Lung (tissue), 11 donors: ENCODE measurements at regions not wholly inside any gene's neighbourhood (a gene's known extent, or its start where the extent isn't known, plus 50 kb on each side); places are given as distances from the start of the nearest gene placed in this dataset.
A peak's percentile ranks its signal among the peaks of the same experiment; 100 is the strongest.
"Not testable (repeated sequence)": the region's sequence is repeated elsewhere in the genome, so short reads cannot be mapped to it uniquely, and the experiment has no call there.

Experiments
- ATAC-seq: fragments of 200-7000 bp; cut with Tn5 transposase; one replicate; pipeline ENCODE4 v1.9.1; 2020; ENCODE audit warnings: moderate number of reproducible peaks; ENCODE audit not compliant: insufficient read depth, low FRiP score
- DNase-seq, 3 donors: peaks; one replicate each; pipeline ENCODE4 v3.0.0-alpha.2; 2013 to 2017
- H3K27ac ChIP-seq, 2 donors: one replicate each; pipeline ENCODE4 v1.5.1; 2013; ENCODE audit warnings: mild to moderate bottlenecking in 2 of 2, moderate library complexity in 2 of 2, control low read depth in 1 of 2, inconsistent platforms in 1 of 2, low read depth in 1 of 2, low read length in 1 of 2
- H3K27me3 ChIP-seq, 3 donors: one replicate each; pipeline ENCODE4 v1.5.1; 2013; ENCODE audit warnings: low read length in 2 of 3; ENCODE audit not compliant: control insufficient read depth in 3 of 3, insufficient read depth in 3 of 3
- H3K36me3 ChIP-seq, 4 donors: one replicate each; pipeline ENCODE4 v1.5.1; 2013; ENCODE audit warnings: low read length in 4 of 4, mild to moderate bottlenecking in 1 of 4, moderate library complexity in 1 of 4; ENCODE audit not compliant: control insufficient read depth in 4 of 4, insufficient read depth in 4 of 4
- H3K4me1 ChIP-seq, 5 donors: one replicate each; pipeline ENCODE4 v1.5.1; 2013; ENCODE audit warnings: low read length in 5 of 5, mild to moderate bottlenecking in 2 of 5, moderate library complexity in 1 of 5; ENCODE audit not compliant: control insufficient read depth in 5 of 5, insufficient read depth in 5 of 5
- H3K4me3 ChIP-seq: one replicate; pipeline ENCODE4 v1.5.1; 2013; ENCODE audit warnings: mild to moderate bottlenecking, control low read depth, moderate library complexity
- H3K9ac ChIP-seq, 2 donors: one replicate each; pipeline ENCODE4 v1.5.1; 2013; ENCODE audit warnings: low read length in 2 of 2, control low read depth in 1 of 2; ENCODE audit not compliant: insufficient read depth in 1 of 2
- H3K9me3 ChIP-seq, 4 donors: one replicate each; pipeline ENCODE4 v1.5.1; 2013; ENCODE audit warnings: low read length in 3 of 4, mild to moderate bottlenecking in 1 of 4, moderate library complexity in 1 of 4; ENCODE audit not compliant: control insufficient read depth in 4 of 4, insufficient read depth in 3 of 4
- CTCF ChIP-seq: IDR thresholded peaks from 2 replicates; pipeline ENCODE4 v1.5.1; 2012; ENCODE audit warnings: mild to moderate bottlenecking; ENCODE audit errors: control extremely low read depth, extremely low read depth
- WGBS, 2 donors: extraction: QIAGEN DNeasy Blood & Tissue Kit; methylation state at CpG; one replicate each; pipeline ENCODE4 v1.1.7; 2013; 5-methylcytosine and 5-hydroxymethylcytosine counted together
- donor health status: control.
- donor health status: control.
- donor health status: Bipolar disorder and iron deficiency.
- donor health status: healthy.
- donor health status: DM: yes; HTN: yes; CAD: no.

DNA sequence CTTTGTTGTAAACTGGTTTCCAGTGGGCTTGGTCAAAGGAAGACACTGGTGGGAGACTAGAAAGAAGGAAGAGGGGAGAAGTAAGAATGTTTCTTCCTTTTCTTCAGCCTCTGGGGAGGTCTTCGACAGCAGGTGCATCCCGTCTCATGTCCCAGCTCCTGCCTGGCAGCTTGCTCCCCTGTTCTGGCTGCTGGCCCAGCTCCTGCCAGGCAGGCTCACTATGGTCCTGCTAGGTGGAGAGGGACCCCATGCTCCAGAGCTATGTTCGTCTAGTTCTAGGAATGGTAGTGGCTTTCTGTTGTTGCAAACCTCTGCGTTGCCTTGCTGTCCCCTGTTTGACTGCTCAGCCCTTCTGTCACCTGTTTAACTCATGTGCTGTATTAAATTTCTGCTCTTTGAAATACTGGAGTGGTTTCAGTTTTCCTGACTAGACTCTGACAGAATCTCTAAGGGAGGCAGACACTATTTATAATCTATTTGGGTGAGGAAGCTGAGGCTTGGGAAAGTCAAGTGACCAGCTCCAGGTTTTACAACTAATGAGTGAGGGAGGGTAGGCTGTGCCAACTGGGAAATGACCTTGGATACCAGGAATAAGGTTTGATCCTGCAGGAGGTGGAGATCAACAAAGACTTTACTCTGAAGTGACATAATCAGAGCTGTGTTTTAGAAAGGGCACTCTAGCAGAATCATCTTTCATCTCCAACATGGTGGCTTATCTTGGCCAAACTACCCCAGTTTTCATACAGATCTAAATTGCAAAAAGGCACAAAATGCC, 94.7 kb upstream of the DDHD1 start:
- Histone ChIP-seq H3K9me3 (peaks cover 0 to 2% (median 0%) of the 10 kb centered on the region in 4 donors), H3K4me3 (no peak overlapping the region), H3K36me3 (no peaks in the 10 kb centered on the region), H3K27me3 (no peaks in the 10 kb centered on the region), H3K9ac (no peak overlapping the region), H3K27ac (no peak overlapping the region), H3K4me1 (no peaks in the 10 kb centered on the region)
- ATAC-seq (no peak), DNase-seq (no peak)
- TF ChIP-seq CTCF: no peak
- WGBS, 2 donors: 75 to 92% methylated on average over 4 of the region's 4 CpGs

- H3K4me1 ChIP-seq, H3K9me3 ChIP-seq, H3K36me3 ChIP-seq, DNase-seq, H3K27me3 ChIP-seq, H3K9ac ChIP-seq, ATAC-seq, H3K27ac ChIP-seq, H3K4me3 ChIP-seq: not testable (repeated sequence)
- 99 to 100% methylated on average over 3 of the region's 3 CpGs for WGBS, 2 donors
Observed at GRCh38 chr14:53242898-53243297, 89.8 kb upstream of the DDHD1 start.

GRCh38 chr14:53237488-53237887, 84.4 kb upstream of the DDHD1 start:
- no peaks in the 10 kb centered on the region for H3K27me3 ChIP-seq
- TF ChIP-seq CTCF: no peak
- DNase-seq: peak in 1 of 3 donors; percentile 15
- H3K4me3 ChIP-seq: no peak overlapping the region
- no peaks in the 10 kb centered on the region for H3K36me3 ChIP-seq
- ATAC-seq: no peak
- no peaks in the 10 kb centered on the region for H3K4me1 ChIP-seq
- 42 to 59% methylated on average over 1 of the region's 1 CpG for WGBS, 2 donors
- H3K9me3 ChIP-seq: no peaks in the 10 kb centered on the region
- no peak overlapping the region for H3K9ac ChIP-seq
- peak overlapping the region in 1 of 2 donors; percentile 16 for H3K27ac ChIP-seq

DNA sequence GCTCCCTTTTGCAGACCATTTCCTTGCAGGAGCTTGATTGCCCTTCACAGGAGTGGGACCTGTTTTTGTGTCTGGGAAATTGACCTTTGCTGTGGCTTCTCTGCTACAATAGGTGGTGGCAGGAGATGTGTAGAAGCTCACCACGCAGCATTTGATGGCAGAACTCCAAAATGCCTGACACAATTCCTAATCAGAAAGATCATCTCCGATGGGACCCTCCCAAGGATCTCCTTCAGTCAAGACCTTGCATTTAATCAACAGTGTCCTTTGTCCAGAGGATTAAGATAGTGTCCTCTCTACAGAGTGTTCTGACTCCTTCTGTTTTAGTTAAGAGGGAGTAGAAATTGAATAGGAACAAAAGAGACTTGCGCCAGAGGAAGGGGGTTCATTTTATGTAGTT, 83.6 kb upstream of the DDHD1 start:
- DNase-seq (no peak), ATAC-seq (no peak)
- H3K9me3 ChIP-seq: no peaks in the 10 kb centered on the region
- H3K9ac ChIP-seq: no peak overlapping the region
- H3K4me1 ChIP-seq: no peaks in the 10 kb centered on the region
- H3K27me3 ChIP-seq: no peaks in the 10 kb centered on the region
- no peaks in the 10 kb centered on the region for H3K36me3 ChIP-seq
- no peak overlapping the region for H3K27ac ChIP-seq
- no peak for TF ChIP-seq CTCF
- WGBS, 2 donors: 78 to 87% methylated on average over 3 of the region's 3 CpGs
- H3K4me3 ChIP-seq: no peak overlapping the region
